ENCODE measurements at regions not wholly inside any gene's neighbourhood (a gene's known extent, or its start where the extent isn't known, plus 50 kb on each side); places are given as distances from the start of the nearest gene placed in this dataset.

DNA sequence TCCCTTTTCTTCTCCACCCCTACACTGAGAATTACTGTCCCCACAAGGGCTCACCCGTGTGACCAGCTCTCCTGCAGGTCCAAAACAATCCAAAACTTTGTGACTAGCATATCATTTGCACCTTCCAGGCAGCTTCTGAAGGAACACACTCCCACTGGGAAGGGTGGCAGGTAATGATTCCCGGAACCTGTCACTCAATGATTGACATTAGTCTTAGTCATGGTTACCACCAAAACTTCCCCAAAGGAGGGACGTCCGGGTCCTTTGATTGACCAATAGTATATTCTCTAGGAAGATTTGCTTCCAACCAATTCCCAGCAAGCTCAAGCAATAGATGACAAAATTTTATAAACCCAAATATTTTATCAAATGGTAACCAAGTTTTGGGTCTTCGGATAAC lies 127.7 kb upstream of the MYLIP start:
- TF ChIP-seq, protein P1, sequence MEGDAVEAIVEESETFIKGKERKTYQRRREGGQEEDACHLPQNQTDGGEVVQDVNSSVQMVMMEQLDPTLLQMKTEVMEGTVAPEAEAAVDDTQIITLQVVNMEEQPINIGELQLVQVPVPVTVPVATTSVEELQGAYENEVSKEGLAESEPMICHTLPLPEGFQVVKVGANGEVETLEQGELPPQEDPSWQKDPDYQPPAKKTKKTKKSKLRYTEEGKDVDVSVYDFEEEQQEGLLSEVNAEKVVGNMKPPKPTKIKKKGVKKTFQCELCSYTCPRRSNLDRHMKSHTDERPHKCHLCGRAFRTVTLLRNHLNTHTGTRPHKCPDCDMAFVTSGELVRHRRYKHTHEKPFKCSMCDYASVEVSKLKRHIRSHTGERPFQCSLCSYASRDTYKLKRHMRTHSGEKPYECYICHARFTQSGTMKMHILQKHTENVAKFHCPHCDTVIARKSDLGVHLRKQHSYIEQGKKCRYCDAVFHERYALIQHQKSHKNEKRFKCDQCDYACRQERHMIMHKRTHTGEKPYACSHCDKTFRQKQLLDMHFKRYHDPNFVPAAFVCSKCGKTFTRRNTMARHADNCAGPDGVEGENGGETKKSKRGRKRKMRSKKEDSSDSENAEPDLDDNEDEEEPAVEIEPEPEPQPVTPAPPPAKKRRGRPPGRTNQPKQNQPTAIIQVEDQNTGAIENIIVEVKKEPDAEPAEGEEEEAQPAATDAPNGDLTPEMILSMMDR (conservative IDR thresholded peaks at IDR 0.05; ENCODE audit: low read depth, low read length), result no peak
- TF ChIP-seq EZH2 (IDR thresholded peaks at IDR 0.05; ENCODE audit: low read length, unreplicated experiment), result no peak
- TF ChIP-seq EZH2phosphoT487 (IDR thresholded peaks at IDR 0.05; ENCODE audit: borderline replicate concordance, low read length), result no peak
